ENCODE measurements at regions not wholly inside any gene's neighbourhood (a gene's known extent, or its start where the extent isn't known, plus 50 kb on each side); places are given as distances from the start of the nearest gene placed in this dataset.
"Not testable (repeated sequence)": the region's sequence is repeated elsewhere in the genome, so short reads cannot be mapped to it uniquely, and the experiment has no call there.

GRCh38 chrX:85611926-85612325 is 232.5 kb upstream of the POF1B start:
- Mint-ChIP-seq H3K36me3 (ENCODE audit: low read depth) (no peaks in the 10 kb centered on the region), H3K4me3 (ENCODE audit: low read depth) (no peak overlapping the region)

GRCh38 chrX:85592980-85593379 is 213.5 kb upstream of the POF1B start:
- no peaks in the 10 kb centered on the region for H3K27me3 Mint-ChIP-seq (ENCODE audit: low read depth)
- H3K9me3 Mint-ChIP-seq: no peaks in the 10 kb centered on the region
- H3K36me3 Mint-ChIP-seq (ENCODE audit: low read depth): no peaks in the 10 kb centered on the region
- no peak for DNase-seq (ENCODE audit: low spot score)
- intact Hi-C loops (cut with micrococcal nuclease): no loop called here
- no peak overlapping the region for H3K27ac Mint-ChIP-seq
- no peak overlapping the region for H3K4me3 Mint-ChIP-seq (ENCODE audit: low read depth)
- no peaks in the 10 kb centered on the region for H3K4me1 Mint-ChIP-seq (ENCODE audit: low read depth)

More at GRCh38 chrX:85611926-85612325, 232.5 kb upstream of the POF1B start:
- intact Hi-C loops (cut with micrococcal nuclease): no loop called here
- no peak for DNase-seq (ENCODE audit: low spot score)
- H3K9me3 Mint-ChIP-seq: no peaks in the 10 kb centered on the region
- no peaks in the 10 kb centered on the region for H3K4me1 Mint-ChIP-seq (ENCODE audit: low read depth)
- H3K27me3 Mint-ChIP-seq (ENCODE audit: low read depth): no peaks in the 10 kb centered on the region
- no peak overlapping the region for H3K27ac Mint-ChIP-seq

DNA sequence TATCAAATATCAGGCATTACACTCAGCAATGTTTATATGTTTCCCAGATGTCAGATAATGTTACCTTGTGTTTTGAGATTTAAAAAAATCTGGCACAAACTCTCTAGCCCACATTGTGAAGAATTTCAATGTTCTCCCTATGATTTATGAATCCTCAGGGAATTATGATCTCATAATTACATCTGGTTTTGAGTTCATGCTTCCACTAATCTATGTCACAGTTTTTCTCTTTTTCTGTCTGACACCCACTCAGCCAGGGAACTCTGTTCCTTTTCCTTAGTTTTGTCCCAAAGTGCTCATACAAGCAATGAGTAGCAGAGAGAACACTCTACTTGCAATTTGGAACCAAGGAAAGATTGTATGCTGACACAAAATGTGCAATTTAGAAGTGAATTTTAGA is 212.1 kb upstream of the POF1B start:
- DNase-seq (ENCODE audit: low spot score): no peak
- Mint-ChIP-seq H3K4me1 (ENCODE audit: low read depth) (no peaks in the 10 kb centered on the region), H3K27ac (no peak overlapping the region), H3K9me3 (no peaks in the 10 kb centered on the region), H3K36me3 (ENCODE audit: low read depth) (no peaks in the 10 kb centered on the region), H3K4me3 (ENCODE audit: low read depth) (no peak overlapping the region), H3K27me3 (ENCODE audit: low read depth) (no peaks in the 10 kb centered on the region)
- intact Hi-C loops (cut with micrococcal nuclease): no loop called here

GRCh38 chrX:85590638-85591037 is 211.2 kb upstream of the POF1B start:
- no peaks in the 10 kb centered on the region for H3K9me3 Mint-ChIP-seq
- no peaks in the 10 kb centered on the region for H3K4me1 Mint-ChIP-seq (ENCODE audit: low read depth)
- no peaks in the 10 kb centered on the region for H3K36me3 Mint-ChIP-seq (ENCODE audit: low read depth)
- no peaks in the 10 kb centered on the region for H3K27me3 Mint-ChIP-seq (ENCODE audit: low read depth)
- no peak overlapping the region for H3K27ac Mint-ChIP-seq
- no peak for DNase-seq (ENCODE audit: low spot score)
- intact Hi-C loops (cut with micrococcal nuclease): no loop called here
- no peak overlapping the region for H3K4me3 Mint-ChIP-seq (ENCODE audit: low read depth)

GRCh38 chrX:85573801-85574200 is 194.3 kb upstream of the POF1B start:
- intact Hi-C loops (cut with micrococcal nuclease): no loop called here
- Mint-ChIP-seq H3K4me1 (ENCODE audit: low read depth) (peaks cover 7% of the 10 kb centered on the region), H3K4me3 (ENCODE audit: low read depth) (no peak overlapping the region), H3K27me3 (ENCODE audit: low read depth) (no peaks in the 10 kb centered on the region), H3K27ac (no peak overlapping the region), H3K9me3 (no peaks in the 10 kb centered on the region), H3K36me3 (ENCODE audit: low read depth) (no peaks in the 10 kb centered on the region)
- DNase-seq (ENCODE audit: low spot score): no peak

DNA sequence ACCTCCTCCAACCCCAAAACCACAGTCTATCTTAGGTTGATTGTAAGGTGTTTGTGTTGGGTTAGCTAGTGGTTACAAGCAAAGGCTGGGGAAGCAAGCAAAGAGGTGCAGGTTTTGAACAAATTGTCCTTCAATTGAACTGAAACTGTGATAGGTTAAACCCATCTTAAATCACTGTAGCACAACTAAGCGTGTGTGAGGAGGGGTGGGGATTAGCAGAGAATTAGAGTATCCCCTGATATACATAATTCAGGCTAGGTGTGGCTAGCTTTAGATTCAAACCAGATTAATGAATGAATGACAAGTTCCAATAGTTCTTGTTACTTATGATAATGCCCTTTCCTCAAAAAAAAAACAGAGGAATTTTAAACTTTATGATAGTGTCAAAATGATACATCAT is 191.0 kb upstream of the POF1B start:
- H3K9me3 Mint-ChIP-seq: no peaks in the 10 kb centered on the region
- intact Hi-C loops (cut with micrococcal nuclease): no loop called here

DNA sequence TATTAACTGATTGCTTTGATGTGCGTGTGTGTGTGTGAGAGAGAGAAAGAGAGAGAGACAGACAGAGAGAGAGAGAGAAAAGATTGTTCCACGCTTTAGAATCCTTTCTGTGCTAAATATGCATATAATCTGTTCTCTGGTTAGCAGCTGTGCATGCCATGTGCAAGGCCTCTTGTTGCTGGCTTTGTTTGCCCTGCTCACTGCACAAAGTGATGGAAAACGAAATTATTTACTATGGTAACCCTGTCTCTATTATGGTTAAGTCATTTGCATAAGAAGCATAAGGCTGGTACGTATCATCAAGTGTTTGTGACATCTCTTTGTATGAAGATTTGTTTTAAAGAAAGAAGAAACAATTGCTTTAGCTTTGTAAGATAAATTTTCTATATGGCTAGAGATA is 190.2 kb upstream of the POF1B start:
- Mint-ChIP-seq H3K27ac (no peak overlapping the region), H3K36me3 (ENCODE audit: low read depth) (no peaks in the 10 kb centered on the region), H3K27me3 (ENCODE audit: low read depth) (no peaks in the 10 kb centered on the region), H3K4me3 (ENCODE audit: low read depth) (no peak overlapping the region), H3K9me3 (no peaks in the 10 kb centered on the region), H3K4me1 (ENCODE audit: low read depth) (peaks cover 7% of the 10 kb centered on the region)
- DNase-seq (ENCODE audit: low spot score): no peak
- intact Hi-C loops (cut with micrococcal nuclease): no loop called here

More for the DNA sequence above, 191.0 kb upstream of the POF1B start:
- Mint-ChIP-seq H3K36me3 (ENCODE audit: low read depth) (no peaks in the 10 kb centered on the region), H3K27me3 (ENCODE audit: low read depth) (no peaks in the 10 kb centered on the region), H3K4me3 (ENCODE audit: low read depth) (no peak overlapping the region), H3K27ac (no peak overlapping the region), H3K4me1 (ENCODE audit: low read depth) (peaks cover 7% of the 10 kb centered on the region)
- DNase-seq (ENCODE audit: low spot score): no peak

DNA sequence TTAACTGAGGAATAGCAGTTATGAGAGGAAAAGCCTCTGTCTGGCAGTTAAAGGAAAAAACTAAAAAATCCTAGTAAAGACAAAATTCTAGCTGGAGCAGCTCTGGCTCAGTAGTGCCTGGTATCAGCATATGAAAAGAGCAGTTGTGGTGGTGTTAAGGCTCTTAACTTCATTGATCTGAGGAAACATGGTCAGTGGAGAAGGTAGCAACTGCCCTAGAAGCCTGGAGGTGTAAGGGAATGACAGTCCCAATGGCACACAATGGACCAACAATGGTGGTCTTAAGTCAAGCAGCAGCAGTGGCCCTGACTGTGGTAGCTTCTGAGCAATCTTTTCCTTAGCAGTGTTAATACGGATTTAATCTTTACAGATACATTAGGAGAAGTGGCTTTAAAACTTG is 189.6 kb upstream of the POF1B start:
- H3K27ac Mint-ChIP-seq: no peak overlapping the region
- H3K4me1 Mint-ChIP-seq (ENCODE audit: low read depth): peaks cover 7% of the 10 kb centered on the region
- no peaks in the 10 kb centered on the region for H3K36me3 Mint-ChIP-seq (ENCODE audit: low read depth)
- no peaks in the 10 kb centered on the region for H3K9me3 Mint-ChIP-seq
- H3K4me3 Mint-ChIP-seq (ENCODE audit: low read depth): no peak overlapping the region
- intact Hi-C loops (cut with micrococcal nuclease): no loop called here
- no peaks in the 10 kb centered on the region for H3K27me3 Mint-ChIP-seq (ENCODE audit: low read depth)
- DNase-seq (ENCODE audit: low spot score): no peak

DNA sequence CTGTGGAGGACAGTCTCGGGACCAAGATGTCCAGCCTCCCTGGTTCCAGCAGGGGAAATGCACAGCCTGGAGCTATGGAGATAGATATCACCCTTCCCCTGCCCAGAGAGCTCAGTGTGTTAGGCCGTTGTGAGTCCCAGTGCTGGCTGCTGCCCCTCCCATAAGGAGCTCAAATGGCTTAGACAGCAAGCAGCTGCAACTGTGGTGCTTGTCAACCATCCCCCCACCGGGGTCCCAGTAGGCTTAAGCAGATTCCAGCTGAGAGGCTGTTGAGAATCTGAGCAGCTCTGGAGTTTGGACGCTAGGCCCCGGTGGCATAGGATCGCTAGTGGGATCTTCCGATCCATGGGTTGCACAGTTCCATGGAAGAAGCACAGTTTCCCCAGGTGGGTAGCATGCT is 181.8 kb upstream of the POF1B start:
- intact Hi-C loops (cut with micrococcal nuclease): no loop called here
- DNase-seq (ENCODE audit: low spot score): no peak
- Mint-ChIP-seq H3K27ac (no peak overlapping the region), H3K36me3 (ENCODE audit: low read depth) (no peaks in the 10 kb centered on the region), H3K9me3 (no peaks in the 10 kb centered on the region), H3K27me3 (ENCODE audit: low read depth) (no peaks in the 10 kb centered on the region), H3K4me3 (ENCODE audit: low read depth) (no peak overlapping the region), H3K4me1 (ENCODE audit: low read depth) (no peaks in the 10 kb centered on the region)

- no peaks in the 10 kb centered on the region for H3K27me3 Mint-ChIP-seq (ENCODE audit: low read depth)
- H3K27ac Mint-ChIP-seq: no peak overlapping the region
- no peak for DNase-seq (ENCODE audit: low spot score)
- H3K9me3 Mint-ChIP-seq: no peaks in the 10 kb centered on the region
- H3K36me3 Mint-ChIP-seq (ENCODE audit: low read depth): no peaks in the 10 kb centered on the region
- no peak overlapping the region for H3K4me3 Mint-ChIP-seq (ENCODE audit: low read depth)
- intact Hi-C loops (cut with micrococcal nuclease): loop anchor here (1.0 kb wide), 1 partner anchor 433 kb away; no protein-coding TSS in a partner anchor
- H3K4me1 Mint-ChIP-seq (ENCODE audit: low read depth): no peaks in the 10 kb centered on the region
Measured at GRCh38 chrX:85544609-85545008, 165.1 kb upstream of the POF1B start.

GRCh38 chrX:85543866-85544265 is 164.4 kb upstream of the POF1B start:
- no peaks in the 10 kb centered on the region for H3K27me3 Mint-ChIP-seq (ENCODE audit: low read depth)
- H3K36me3 Mint-ChIP-seq (ENCODE audit: low read depth): no peaks in the 10 kb centered on the region
- H3K4me3 Mint-ChIP-seq (ENCODE audit: low read depth): no peak overlapping the region
- H3K4me1 Mint-ChIP-seq (ENCODE audit: low read depth): no peaks in the 10 kb centered on the region
- H3K9me3 Mint-ChIP-seq: no peaks in the 10 kb centered on the region
- DNase-seq (ENCODE audit: low spot score): no peak
- no peak overlapping the region for H3K27ac Mint-ChIP-seq
- intact Hi-C loops (cut with micrococcal nuclease): loop anchor here (1.0 kb wide), 1 partner anchor 433 kb away; no protein-coding TSS in a partner anchor

DNA sequence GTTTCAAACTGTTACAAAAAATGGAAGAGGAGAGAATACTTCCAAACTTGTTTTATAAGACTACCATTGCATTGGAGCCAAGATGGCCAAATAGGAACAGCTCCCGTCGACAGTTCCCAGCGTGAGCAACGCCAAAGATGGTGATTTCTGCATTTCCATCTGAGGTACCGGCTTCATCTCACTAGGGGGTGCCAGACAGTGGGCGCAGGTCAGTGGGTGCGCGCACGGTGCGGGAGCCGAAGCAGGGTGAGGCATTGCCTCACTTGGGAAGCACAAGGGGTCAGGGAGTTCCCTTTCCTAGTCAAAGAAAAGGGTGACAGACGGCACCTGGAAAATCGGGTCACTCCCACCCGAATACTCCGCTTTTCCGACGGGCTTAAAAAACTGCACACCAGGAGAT is 149.7 kb upstream of the POF1B start:
- DNase-seq (ENCODE audit: low spot score); H3K36me3 Mint-ChIP-seq (ENCODE audit: low read depth); H3K27ac Mint-ChIP-seq; intact Hi-C loops (cut with micrococcal nuclease); H3K4me1 Mint-ChIP-seq (ENCODE audit: low read depth); H3K4me3 Mint-ChIP-seq (ENCODE audit: low read depth); H3K9me3 Mint-ChIP-seq; H3K27me3 Mint-ChIP-seq (ENCODE audit: low read depth): not testable (repeated sequence)

- Mint-ChIP-seq H3K4me3 (ENCODE audit: low read depth) (no peak overlapping the region), H3K36me3 (ENCODE audit: low read depth) (no peaks in the 10 kb centered on the region), H3K27me3 (ENCODE audit: low read depth) (no peaks in the 10 kb centered on the region), H3K4me1 (ENCODE audit: low read depth) (no peaks in the 10 kb centered on the region), H3K27ac (no peak overlapping the region), H3K9me3 (no peaks in the 10 kb centered on the region)
- intact Hi-C loops (cut with micrococcal nuclease): no loop called here
- no peak for DNase-seq (ENCODE audit: low spot score)
Measured at GRCh38 chrX:85517994-85518718, 138.7 kb upstream of the POF1B start.

- Mint-ChIP-seq H3K9me3 (no peaks in the 10 kb centered on the region), H3K36me3 (ENCODE audit: low read depth) (no peaks in the 10 kb centered on the region), H3K4me1 (ENCODE audit: low read depth) (no peaks in the 10 kb centered on the region), H3K4me3 (ENCODE audit: low read depth) (no peak overlapping the region), H3K27ac (no peak overlapping the region), H3K27me3 (ENCODE audit: low read depth) (no peaks in the 10 kb centered on the region)
- intact Hi-C loops (cut with micrococcal nuclease): no loop called here
- no peak for DNase-seq (ENCODE audit: low spot score)
Measured at GRCh38 chrX:85516131-85516530, 136.7 kb upstream of the POF1B start.
